C4-2B (cell line): ENCODE measurements at regions not wholly inside any gene's neighbourhood (a gene's known extent, or its start where the extent isn't known, plus 50 kb on each side); places are given as distances from the start of the nearest gene placed in this dataset.

Experiments used
- ZFX ChIP-seq: fragments of 450-650 bp; IDR thresholded peaks from 2 replicates; pipeline ENCODE4 v1.6.1; 2017
- TF ChIP-seq, protein P1 (sequence below): fragments of 450-650 bp; conservative IDR thresholded peaks from 2 replicates; pipeline ENCODE4 v1.5.1; 2017; ENCODE audit warnings: mild to moderate bottlenecking

DNA sequence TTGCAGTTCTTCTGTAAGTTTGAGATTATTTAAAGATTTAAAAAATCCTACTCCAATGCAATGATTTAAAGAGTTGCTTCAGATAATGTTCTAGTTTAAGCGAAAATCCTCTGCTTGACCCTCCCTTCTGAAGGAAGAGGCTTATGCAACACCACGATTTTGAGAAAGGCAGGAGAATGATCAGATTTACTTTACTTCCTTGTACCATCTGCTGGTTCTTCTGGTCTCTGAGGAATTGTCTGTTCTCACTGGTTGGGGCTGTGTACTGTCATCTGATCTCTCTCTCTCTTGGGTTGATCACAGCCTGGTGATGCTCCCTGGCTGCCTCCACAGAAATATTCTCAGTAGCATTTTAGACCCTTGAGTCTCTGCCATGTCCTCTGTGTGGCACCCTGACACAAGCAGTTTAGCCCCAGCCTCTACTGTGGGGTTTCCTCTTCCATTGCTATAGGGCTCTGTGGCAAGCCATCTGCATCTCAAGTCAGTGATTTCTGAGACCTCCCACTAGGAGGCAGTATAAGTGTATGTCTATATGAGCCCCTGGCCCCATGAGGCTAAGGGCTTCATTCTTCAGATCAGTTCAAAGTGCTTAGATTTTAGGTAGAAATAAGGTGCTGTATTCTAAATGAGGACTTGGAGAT lies 50.8 kb upstream of the PLAAT1 start:
- TF ChIP-seq, protein P1, sequence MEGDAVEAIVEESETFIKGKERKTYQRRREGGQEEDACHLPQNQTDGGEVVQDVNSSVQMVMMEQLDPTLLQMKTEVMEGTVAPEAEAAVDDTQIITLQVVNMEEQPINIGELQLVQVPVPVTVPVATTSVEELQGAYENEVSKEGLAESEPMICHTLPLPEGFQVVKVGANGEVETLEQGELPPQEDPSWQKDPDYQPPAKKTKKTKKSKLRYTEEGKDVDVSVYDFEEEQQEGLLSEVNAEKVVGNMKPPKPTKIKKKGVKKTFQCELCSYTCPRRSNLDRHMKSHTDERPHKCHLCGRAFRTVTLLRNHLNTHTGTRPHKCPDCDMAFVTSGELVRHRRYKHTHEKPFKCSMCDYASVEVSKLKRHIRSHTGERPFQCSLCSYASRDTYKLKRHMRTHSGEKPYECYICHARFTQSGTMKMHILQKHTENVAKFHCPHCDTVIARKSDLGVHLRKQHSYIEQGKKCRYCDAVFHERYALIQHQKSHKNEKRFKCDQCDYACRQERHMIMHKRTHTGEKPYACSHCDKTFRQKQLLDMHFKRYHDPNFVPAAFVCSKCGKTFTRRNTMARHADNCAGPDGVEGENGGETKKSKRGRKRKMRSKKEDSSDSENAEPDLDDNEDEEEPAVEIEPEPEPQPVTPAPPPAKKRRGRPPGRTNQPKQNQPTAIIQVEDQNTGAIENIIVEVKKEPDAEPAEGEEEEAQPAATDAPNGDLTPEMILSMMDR = peak; percentile 73
- TF ChIP-seq ZFX = no peak
